PC-9 (cell line): ENCODE measurements at regions not wholly inside any gene's neighbourhood (a gene's known extent, or its start where the extent isn't known, plus 50 kb on each side); places are given as distances from the start of the nearest gene placed in this dataset.

Experiments used
- CTCF ChIP-seq: fragments of 200-600 bp; sonication (generic); conservative IDR thresholded peaks from 2 replicates; pipeline ENCODE4 v1.6.1; 2017; ENCODE audit warnings: mixed run types, antibody characterized with exemption, mild to moderate bottlenecking, moderate library complexity
- EZH2 ChIP-seq: fragments of 200-600 bp; sonication (generic); IDR thresholded peaks from 2 replicates; pipeline ENCODE4 v1.8.0; 2017; ENCODE audit warnings: antibody characterized with exemption, low read depth

- TF ChIP-seq EZH2 (no peak), CTCF (no peak)
Observed at GRCh38 chr15:95247071-95247984, 1016.0 kb downstream of the MCTP2 start.
